ENCODE measurements at regions not wholly inside any gene's neighbourhood (a gene's known extent, or its start where the extent isn't known, plus 50 kb on each side); places are given as distances from the start of the nearest gene placed in this dataset.
"Not testable (repeated sequence)": the region's sequence is repeated elsewhere in the genome, so short reads cannot be mapped to it uniquely, and the experiment has no call there.

GRCh38 chr12:103021538-103022218 lies 64.2 kb downstream of the ASCL1 start:
- H3K4me3 ChIP-seq (ENCODE audit: low read depth, low read length): no peak overlapping the region
- no peak for DNase-seq (ENCODE audit: low read depth)
- TF ChIP-seq CTCF (IDR thresholded peaks at IDR 0.05; ENCODE audit: low read depth, low read length): no peak

GRCh38 chr12:103024650-103025049 lies 67.2 kb downstream of the ASCL1 start:
- TF ChIP-seq POLR2A (IDR thresholded peaks at IDR 0.05; ENCODE audit: extremely low read depth, insufficient read length) (no peak), MYC (IDR thresholded peaks at IDR 0.05; ENCODE audit: low read depth, low read length) (no peak), MAX (IDR thresholded peaks at IDR 0.05; ENCODE audit: low read depth, low read length) (no peak), CTCF (IDR thresholded peaks at IDR 0.05; ENCODE audit: low read depth, low read length) (no peak)
- no peak for DNase-seq (ENCODE audit: low read depth)

GRCh38 chr12:103026643-103027042 lies 69.2 kb downstream of the ASCL1 start:
- H3K4me3 ChIP-seq (ENCODE audit: low read depth, low read length); DNase-seq (ENCODE audit: low read depth): not testable (repeated sequence)

More at GRCh38 chr12:103024650-103025049, 67.2 kb downstream of the ASCL1 start:
- H3K4me3 ChIP-seq (ENCODE audit: low read depth, low read length): no peak overlapping the region

GRCh38 chr12:103028881-103029639 lies 71.6 kb downstream of the ASCL1 start:
- no peak for TF ChIP-seq MAX (IDR thresholded peaks at IDR 0.05; ENCODE audit: low read depth, low read length)
- no peak for TF ChIP-seq POLR2A (IDR thresholded peaks at IDR 0.05; ENCODE audit: extremely low read depth, insufficient read length)
- no peak for TF ChIP-seq CTCF (IDR thresholded peaks at IDR 0.05; ENCODE audit: low read depth, low read length)
- TF ChIP-seq MYC (IDR thresholded peaks at IDR 0.05; ENCODE audit: low read depth, low read length): no peak
- no peak for DNase-seq (ENCODE audit: low read depth)
- H3K4me3 ChIP-seq (ENCODE audit: low read depth, low read length): no peak overlapping the region

- TF ChIP-seq MYC (IDR thresholded peaks at IDR 0.05; ENCODE audit: low read depth, low read length) (no peak), CTCF (IDR thresholded peaks at IDR 0.05; ENCODE audit: low read depth, low read length) (no peak), POLR2A (IDR thresholded peaks at IDR 0.05; ENCODE audit: extremely low read depth, insufficient read length) (no peak), MAX (IDR thresholded peaks at IDR 0.05; ENCODE audit: low read depth, low read length) (no peak)
- DNase-seq (ENCODE audit: low read depth): no peak
Measured at GRCh38 chr12:103036581-103037214, 79.2 kb downstream of the ASCL1 start.

GRCh38 chr12:103043531-103044486 lies 86.3 kb downstream of the ASCL1 start:
- no peak for TF ChIP-seq POLR2A (IDR thresholded peaks at IDR 0.05; ENCODE audit: extremely low read depth, insufficient read length)
- no peak for TF ChIP-seq CTCF (IDR thresholded peaks at IDR 0.05; ENCODE audit: low read depth, low read length)
- no peak for TF ChIP-seq MYC (IDR thresholded peaks at IDR 0.05; ENCODE audit: low read depth, low read length)
- no peak for TF ChIP-seq MAX (IDR thresholded peaks at IDR 0.05; ENCODE audit: low read depth, low read length)
- no peak for DNase-seq (ENCODE audit: low read depth)
- no peak overlapping the region for H3K4me3 ChIP-seq (ENCODE audit: low read depth, low read length)

More at GRCh38 chr12:103036581-103037214, 79.2 kb downstream of the ASCL1 start:
- H3K4me3 ChIP-seq (ENCODE audit: low read depth, low read length): no peak overlapping the region

Measured in NB4 (cell line).